ENCODE measurements at regions not wholly inside any gene's neighbourhood (a gene's known extent, or its start where the extent isn't known, plus 50 kb on each side); places are given as distances from the start of the nearest gene placed in this dataset.

DNA sequence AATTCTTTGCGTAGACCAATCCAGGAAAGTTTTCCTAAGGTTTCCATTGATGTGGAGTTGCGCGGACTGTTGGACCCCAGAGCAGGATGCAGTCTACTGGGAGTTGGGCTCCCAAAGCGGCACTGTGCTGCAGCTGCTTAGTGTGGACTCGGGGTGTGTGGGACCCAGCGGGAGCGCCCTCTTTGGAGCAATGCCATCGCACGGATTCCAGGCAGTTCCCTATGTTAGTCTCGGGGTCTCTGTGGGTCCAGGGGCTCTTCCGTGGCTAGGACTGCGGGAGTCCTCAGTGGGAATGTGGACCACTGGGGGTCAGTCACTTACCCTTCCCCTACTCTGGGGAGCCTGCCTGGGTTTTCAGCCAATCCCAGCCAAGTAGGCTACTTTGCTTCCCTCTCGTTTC lies 151.7 kb upstream of the OLIG3 start:
- TF ChIP-seq, protein P1, sequence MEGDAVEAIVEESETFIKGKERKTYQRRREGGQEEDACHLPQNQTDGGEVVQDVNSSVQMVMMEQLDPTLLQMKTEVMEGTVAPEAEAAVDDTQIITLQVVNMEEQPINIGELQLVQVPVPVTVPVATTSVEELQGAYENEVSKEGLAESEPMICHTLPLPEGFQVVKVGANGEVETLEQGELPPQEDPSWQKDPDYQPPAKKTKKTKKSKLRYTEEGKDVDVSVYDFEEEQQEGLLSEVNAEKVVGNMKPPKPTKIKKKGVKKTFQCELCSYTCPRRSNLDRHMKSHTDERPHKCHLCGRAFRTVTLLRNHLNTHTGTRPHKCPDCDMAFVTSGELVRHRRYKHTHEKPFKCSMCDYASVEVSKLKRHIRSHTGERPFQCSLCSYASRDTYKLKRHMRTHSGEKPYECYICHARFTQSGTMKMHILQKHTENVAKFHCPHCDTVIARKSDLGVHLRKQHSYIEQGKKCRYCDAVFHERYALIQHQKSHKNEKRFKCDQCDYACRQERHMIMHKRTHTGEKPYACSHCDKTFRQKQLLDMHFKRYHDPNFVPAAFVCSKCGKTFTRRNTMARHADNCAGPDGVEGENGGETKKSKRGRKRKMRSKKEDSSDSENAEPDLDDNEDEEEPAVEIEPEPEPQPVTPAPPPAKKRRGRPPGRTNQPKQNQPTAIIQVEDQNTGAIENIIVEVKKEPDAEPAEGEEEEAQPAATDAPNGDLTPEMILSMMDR (IDR thresholded peaks at IDR 0.05; ENCODE audit: borderline replicate concordance, control extremely low read depth, extremely low read depth, insufficient read depth, missing control alignments) = no peak
- in situ Hi-C loops (cut with MboI; ENCODE audit: low sequenced_read_pairs, unreplicated experiment) = loop anchor here (10.0 to 25.0 kb wide), 2 partner anchors 359 to 561 kb away; no protein-coding TSS in a partner anchor
- DNase-seq (ENCODE audit: low spot score) = no peak

DNA sequence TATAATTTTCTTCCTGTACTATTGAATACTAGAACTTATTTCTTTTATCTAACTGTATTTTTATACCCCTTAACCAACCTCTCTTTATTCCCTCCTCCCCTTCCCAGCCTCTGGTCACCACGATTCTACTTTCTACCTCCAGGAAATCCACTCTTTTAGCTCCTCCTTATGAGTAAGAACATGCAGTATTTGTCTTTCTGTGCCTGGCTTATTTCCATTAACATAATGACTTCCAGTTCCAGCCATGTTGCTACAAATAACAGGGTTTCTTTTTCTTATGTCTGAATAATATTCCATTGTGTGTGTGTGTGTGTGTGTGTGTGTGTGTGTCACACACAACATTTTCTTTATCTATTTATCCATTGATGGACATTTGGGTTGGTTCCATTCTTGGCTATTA lies 152.3 kb upstream of the OLIG3 start:
- in situ Hi-C loops (cut with MboI; ENCODE audit: low sequenced_read_pairs, unreplicated experiment) = loop anchor here (10.0 to 25.0 kb wide), 2 partner anchors 359 to 562 kb away; no protein-coding TSS in a partner anchor
- TF ChIP-seq, protein P1 (IDR thresholded peaks at IDR 0.05; ENCODE audit: borderline replicate concordance, control extremely low read depth, extremely low read depth, insufficient read depth, missing control alignments) = no peak
- DNase-seq (ENCODE audit: low spot score) = no peak

DNA sequence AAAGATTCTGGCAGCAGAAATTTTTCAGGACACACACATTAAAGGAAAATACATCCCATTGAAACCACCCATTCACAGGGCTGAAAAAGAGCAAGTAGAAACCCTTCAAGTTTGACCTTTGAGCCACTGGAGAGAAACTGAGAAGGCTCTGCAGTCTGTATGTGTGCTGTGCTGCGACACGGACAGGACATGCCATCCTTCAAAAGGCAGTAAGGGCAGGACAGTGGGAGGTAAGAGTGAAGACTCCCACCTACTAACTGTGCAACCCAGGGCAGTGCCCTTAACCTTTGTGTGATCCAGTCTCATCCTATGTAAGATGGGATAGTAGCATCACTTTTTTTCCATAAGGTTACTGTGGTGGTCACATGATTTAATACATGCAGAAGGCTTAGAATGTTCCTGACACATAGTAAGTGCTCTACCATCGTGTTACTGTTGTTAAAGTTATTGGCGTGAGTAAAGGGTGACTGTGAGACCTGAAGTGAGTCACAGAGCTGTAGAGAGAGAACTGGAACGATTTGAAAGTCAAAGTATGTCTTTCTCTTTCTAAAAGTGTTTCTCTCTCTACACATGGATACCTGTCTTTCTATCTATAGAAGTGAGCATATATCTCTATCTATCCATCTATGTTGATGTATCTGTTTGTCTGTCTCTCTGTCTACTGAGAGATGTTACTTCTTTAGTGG lies 153.7 kb upstream of the OLIG3 start:
- no peak for DNase-seq (ENCODE audit: low spot score)
- in situ Hi-C loops (cut with MboI; ENCODE audit: low sequenced_read_pairs, unreplicated experiment) = loop anchor here (10.0 to 25.0 kb wide), 2 partner anchors 361 to 563 kb away; no protein-coding TSS in a partner anchor
- TF ChIP-seq, protein P1 (IDR thresholded peaks at IDR 0.05; ENCODE audit: borderline replicate concordance, control extremely low read depth, extremely low read depth, insufficient read depth, missing control alignments) = no peak

DNA sequence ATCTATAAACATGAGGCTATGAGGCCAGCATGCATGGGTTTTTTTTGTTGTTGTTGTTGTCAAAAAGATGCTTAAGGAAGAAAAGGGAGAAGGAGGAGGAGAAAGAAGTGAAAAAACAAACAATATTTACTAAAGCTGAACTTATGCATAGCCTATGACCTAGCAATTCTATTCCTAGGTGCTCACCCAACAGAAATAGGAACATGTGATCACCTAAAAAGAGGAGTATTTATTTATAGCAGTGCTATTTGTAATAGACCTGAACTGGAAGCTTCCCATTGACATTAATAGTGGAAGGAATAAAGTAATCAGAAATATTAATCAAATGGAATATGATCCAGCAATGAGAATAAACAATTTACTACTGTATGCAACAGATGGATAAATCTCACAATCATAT lies 156.5 kb upstream of the OLIG3 start:
- no peak for DNase-seq (ENCODE audit: low spot score)
- in situ Hi-C loops (cut with MboI; ENCODE audit: low sequenced_read_pairs, unreplicated experiment) = no loop called here
- TF ChIP-seq, protein P1 (IDR thresholded peaks at IDR 0.05; ENCODE audit: borderline replicate concordance, control extremely low read depth, extremely low read depth, insufficient read depth, missing control alignments) = no peak

DNA sequence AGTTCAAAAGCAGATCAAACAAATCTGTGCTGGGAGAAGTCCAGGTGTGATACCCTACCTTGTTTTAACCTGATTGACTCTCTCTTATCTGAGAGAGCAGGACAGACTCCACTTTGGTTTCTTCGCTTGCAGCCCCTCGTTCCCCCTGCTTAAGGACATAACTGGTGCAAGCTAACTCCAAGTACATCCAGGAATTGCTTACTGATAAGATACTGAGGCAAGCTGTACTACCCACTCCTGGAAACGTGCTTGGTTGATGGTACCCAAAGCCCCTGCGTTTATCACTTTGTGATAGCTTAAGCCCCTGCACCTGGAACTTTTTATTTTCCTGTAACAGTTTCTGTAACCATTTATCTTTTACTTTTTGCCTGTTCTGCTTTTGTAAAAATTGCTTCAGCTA lies 157.0 kb upstream of the OLIG3 start:
- in situ Hi-C loops (cut with MboI; ENCODE audit: low sequenced_read_pairs, unreplicated experiment) = no loop called here
- TF ChIP-seq, protein P1 (IDR thresholded peaks at IDR 0.05; ENCODE audit: borderline replicate concordance, control extremely low read depth, extremely low read depth, insufficient read depth, missing control alignments) = no peak
- DNase-seq (ENCODE audit: low spot score) = no peak

DNA sequence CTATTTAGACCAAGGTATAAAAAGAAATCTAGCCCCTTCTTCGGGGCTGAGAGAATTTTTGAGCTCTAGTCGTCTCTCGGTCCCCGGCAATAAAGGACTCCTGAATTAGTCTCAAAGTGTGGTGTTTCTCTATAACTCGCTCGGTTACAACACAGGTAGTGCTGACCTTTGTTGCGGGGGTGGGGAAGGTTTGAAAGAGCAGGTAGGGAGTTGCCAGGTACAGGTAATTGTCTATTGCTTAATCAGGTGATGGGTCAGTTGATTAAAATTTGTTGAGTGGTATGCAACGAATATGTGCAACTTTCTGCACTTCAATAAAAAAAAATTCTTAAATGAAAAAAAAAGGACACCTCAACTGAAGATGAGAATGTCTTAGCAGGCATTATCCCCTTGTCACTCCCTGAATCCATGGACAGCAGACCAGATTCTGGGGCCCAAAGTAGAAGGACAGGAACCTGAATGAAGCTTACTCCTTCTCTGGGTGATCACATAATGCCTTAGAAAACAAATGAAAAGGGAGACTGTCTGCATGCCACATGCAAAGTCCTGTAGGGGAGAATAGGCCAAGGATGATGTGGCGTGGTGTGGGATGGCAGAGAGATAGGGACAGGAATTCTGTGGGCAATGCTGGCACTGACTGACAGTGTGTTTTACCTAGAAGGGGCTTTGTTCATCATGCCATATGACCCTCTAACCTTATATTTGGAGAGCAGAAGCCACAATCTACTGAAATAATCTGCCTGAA lies 157.6 kb upstream of the OLIG3 start:
- in situ Hi-C loops (cut with MboI; ENCODE audit: low sequenced_read_pairs, unreplicated experiment) = no loop called here
- TF ChIP-seq, protein P1 (IDR thresholded peaks at IDR 0.05; ENCODE audit: borderline replicate concordance, control extremely low read depth, extremely low read depth, insufficient read depth, missing control alignments) = no peak
- DNase-seq (ENCODE audit: low spot score) = no peak

Data from GM13976 (cell line).